H1 (cell line): ENCODE measurements at regions not wholly inside any gene's neighbourhood (a gene's known extent, or its start where the extent isn't known, plus 50 kb on each side); places are given as distances from the start of the nearest gene placed in this dataset.

Source experiments
- BCL11A ChIP-seq, 2 experiments: IDR thresholded peaks; one replicate each; pipeline ENCODE4 v1.6.1; 2011; ENCODE audit warnings: low read depth in 2 of 2, low read length in 2 of 2, mild to moderate bottlenecking in 2 of 2
- EZH2 ChIP-seq: fragments of 200-600 bp; sonication (generic); IDR thresholded peaks from 2 replicates; pipeline ENCODE4 v1.7.1; 2012; ENCODE audit warnings: low read depth, mild to moderate bottlenecking, moderate library complexity, low read length, inconsistent platforms; ENCODE audit not compliant: severe bottlenecking
- SP2 ChIP-seq: IDR thresholded peaks from 2 replicates; pipeline ENCODE4 v1.6.1; 2012; ENCODE audit warnings: mild to moderate bottlenecking, low read length, inconsistent platforms
- TF ChIP-seq, protein P1 (sequence below): fragments of 300-600 bp; sonication (generic); IDR thresholded peaks from 2 replicates; pipeline ENCODE4 v1.7.1; 2012; ENCODE audit warnings: low read length, moderate library complexity, mild to moderate bottlenecking, inconsistent platforms; ENCODE audit not compliant: insufficient replicate concordance

DNA sequence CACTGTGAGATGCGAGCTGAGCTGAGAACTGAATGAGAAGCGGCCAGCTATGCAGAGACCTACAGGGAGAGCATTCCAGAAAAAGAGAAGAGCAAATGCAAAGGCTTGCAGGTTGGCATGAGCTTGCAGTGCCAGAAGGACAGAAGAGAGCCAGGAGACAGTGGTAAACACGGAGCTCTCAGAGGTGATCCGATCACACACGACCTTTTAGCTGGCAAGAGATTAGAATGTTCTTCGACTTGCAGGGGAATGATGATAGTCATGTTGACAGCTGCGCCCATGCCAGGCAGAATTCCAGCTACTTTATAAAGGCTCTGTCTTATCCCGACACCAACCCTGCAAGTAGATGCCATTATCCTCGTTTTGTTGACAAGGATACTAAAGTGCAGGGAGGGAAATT lies 256.8 kb downstream of the VRK1 start (continued):
- TF ChIP-seq, protein P1, sequence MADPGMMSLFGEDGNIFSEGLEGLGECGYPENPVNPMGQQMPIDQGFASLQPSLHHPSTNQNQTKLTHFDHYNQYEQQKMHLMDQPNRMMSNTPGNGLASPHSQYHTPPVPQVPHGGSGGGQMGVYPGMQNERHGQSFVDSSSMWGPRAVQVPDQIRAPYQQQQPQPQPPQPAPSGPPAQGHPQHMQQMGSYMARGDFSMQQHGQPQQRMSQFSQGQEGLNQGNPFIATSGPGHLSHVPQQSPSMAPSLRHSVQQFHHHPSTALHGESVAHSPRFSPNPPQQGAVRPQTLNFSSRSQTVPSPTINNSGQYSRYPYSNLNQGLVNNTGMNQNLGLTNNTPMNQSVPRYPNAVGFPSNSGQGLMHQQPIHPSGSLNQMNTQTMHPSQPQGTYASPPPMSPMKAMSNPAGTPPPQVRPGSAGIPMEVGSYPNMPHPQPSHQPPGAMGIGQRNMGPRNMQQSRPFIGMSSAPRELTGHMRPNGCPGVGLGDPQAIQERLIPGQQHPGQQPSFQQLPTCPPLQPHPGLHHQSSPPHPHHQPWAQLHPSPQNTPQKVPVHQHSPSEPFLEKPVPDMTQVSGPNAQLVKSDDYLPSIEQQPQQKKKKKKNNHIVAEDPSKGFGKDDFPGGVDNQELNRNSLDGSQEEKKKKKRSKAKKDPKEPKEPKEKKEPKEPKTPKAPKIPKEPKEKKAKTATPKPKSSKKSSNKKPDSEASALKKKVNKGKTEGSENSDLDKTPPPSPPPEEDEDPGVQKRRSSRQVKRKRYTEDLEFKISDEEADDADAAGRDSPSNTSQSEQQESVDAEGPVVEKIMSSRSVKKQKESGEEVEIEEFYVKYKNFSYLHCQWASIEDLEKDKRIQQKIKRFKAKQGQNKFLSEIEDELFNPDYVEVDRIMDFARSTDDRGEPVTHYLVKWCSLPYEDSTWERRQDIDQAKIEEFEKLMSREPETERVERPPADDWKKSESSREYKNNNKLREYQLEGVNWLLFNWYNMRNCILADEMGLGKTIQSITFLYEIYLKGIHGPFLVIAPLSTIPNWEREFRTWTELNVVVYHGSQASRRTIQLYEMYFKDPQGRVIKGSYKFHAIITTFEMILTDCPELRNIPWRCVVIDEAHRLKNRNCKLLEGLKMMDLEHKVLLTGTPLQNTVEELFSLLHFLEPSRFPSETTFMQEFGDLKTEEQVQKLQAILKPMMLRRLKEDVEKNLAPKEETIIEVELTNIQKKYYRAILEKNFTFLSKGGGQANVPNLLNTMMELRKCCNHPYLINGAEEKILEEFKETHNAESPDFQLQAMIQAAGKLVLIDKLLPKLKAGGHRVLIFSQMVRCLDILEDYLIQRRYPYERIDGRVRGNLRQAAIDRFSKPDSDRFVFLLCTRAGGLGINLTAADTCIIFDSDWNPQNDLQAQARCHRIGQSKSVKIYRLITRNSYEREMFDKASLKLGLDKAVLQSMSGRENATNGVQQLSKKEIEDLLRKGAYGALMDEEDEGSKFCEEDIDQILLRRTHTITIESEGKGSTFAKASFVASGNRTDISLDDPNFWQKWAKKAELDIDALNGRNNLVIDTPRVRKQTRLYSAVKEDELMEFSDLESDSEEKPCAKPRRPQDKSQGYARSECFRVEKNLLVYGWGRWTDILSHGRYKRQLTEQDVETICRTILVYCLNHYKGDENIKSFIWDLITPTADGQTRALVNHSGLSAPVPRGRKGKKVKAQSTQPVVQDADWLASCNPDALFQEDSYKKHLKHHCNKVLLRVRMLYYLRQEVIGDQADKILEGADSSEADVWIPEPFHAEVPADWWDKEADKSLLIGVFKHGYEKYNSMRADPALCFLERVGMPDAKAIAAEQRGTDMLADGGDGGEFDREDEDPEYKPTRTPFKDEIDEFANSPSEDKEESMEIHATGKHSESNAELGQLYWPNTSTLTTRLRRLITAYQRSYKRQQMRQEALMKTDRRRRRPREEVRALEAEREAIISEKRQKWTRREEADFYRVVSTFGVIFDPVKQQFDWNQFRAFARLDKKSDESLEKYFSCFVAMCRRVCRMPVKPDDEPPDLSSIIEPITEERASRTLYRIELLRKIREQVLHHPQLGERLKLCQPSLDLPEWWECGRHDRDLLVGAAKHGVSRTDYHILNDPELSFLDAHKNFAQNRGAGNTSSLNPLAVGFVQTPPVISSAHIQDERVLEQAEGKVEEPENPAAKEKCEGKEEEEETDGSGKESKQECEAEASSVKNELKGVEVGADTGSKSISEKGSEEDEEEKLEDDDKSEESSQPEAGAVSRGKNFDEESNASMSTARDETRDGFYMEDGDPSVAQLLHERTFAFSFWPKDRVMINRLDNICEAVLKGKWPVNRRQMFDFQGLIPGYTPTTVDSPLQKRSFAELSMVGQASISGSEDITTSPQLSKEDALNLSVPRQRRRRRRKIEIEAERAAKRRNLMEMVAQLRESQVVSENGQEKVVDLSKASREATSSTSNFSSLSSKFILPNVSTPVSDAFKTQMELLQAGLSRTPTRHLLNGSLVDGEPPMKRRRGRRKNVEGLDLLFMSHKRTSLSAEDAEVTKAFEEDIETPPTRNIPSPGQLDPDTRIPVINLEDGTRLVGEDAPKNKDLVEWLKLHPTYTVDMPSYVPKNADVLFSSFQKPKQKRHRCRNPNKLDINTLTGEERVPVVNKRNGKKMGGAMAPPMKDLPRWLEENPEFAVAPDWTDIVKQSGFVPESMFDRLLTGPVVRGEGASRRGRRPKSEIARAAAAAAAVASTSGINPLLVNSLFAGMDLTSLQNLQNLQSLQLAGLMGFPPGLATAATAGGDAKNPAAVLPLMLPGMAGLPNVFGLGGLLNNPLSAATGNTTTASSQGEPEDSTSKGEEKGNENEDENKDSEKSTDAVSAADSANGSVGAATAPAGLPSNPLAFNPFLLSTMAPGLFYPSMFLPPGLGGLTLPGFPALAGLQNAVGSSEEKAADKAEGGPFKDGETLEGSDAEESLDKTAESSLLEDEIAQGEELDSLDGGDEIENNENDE: no peak
- no peak for TF ChIP-seq EZH2
- no peak for TF ChIP-seq BCL11A (IDR thresholded peaks at IDR 0.05; ENCODE audit: low read depth in 2 of 2, low read length in 2 of 2)
- no peak for TF ChIP-seq SP2
